Right renal pelvis (tissue), 4 donors: ENCODE measurements at regions not wholly inside any gene's neighbourhood (a gene's known extent, or its start where the extent isn't known, plus 50 kb on each side); places are given as distances from the start of the nearest gene placed in this dataset.
A peak's percentile ranks its signal among the peaks of the same experiment; 100 is the strongest.

Source experiments
- DNase-seq, 4 donors: peaks; one replicate each; pipeline ENCODE4 v3.0.0-alpha.2; 2013; ENCODE audit warnings: low read depth in 4 of 4, low spot score in 3 of 4, missing footprints in 1 of 4

- DNase-seq = no peak
Observed at GRCh38 chr10:112004075-112004474, 179.5 kb downstream of the GPAM start.

- no peak for DNase-seq
Observed at GRCh38 chr10:112005044-112005443, 178.5 kb downstream of the GPAM start.

- no peak for DNase-seq
Observed at GRCh38 chr10:112006407-112006806, 177.2 kb downstream of the GPAM start.

- no peak for DNase-seq
Observed at GRCh38 chr10:112006831-112007230, 176.7 kb downstream of the GPAM start.

- no peak for DNase-seq
Observed at GRCh38 chr10:112022196-112022595, 161.4 kb downstream of the GPAM start.

- no peak for DNase-seq
Observed at GRCh38 chr10:112024079-112024478, 159.5 kb downstream of the GPAM start.

GRCh38 chr10:112025228-112025627 is 158.3 kb downstream of the GPAM start:
- no peak for DNase-seq

- no peak for DNase-seq
Observed at GRCh38 chr10:112026438-112026837, 157.1 kb downstream of the GPAM start.

GRCh38 chr10:112027731-112028280 is 155.8 kb downstream of the GPAM start:
- DNase-seq = no peak

- no peak for DNase-seq
Observed at GRCh38 chr10:112030431-112030830, 153.1 kb downstream of the GPAM start.

- DNase-seq = no peak
Observed at GRCh38 chr10:112039823-112040222, 143.7 kb downstream of the GPAM start.

GRCh38 chr10:112040696-112041095 is 142.9 kb downstream of the GPAM start:
- no peak for DNase-seq

- no peak for DNase-seq
Observed at GRCh38 chr10:112045938-112046337, 137.6 kb downstream of the GPAM start.

GRCh38 chr10:112047674-112048073 is 135.9 kb downstream of the GPAM start:
- no peak for DNase-seq

GRCh38 chr10:112052166-112052565 is 131.4 kb downstream of the GPAM start:
- no peak for DNase-seq

- no peak for DNase-seq
Observed at GRCh38 chr10:112053895-112054294, 129.7 kb downstream of the GPAM start.

- DNase-seq = no peak
Observed at GRCh38 chr10:112054516-112054915, 129.0 kb downstream of the GPAM start.

GRCh38 chr10:112057072-112057471 is 126.5 kb downstream of the GPAM start:
- DNase-seq = no peak

GRCh38 chr10:112059220-112059619 is 124.3 kb downstream of the GPAM start:
- DNase-seq = no peak

GRCh38 chr10:112071596-112072133 is 111.9 kb downstream of the GPAM start:
- DNase-seq = no peak

- DNase-seq = no peak
Observed at GRCh38 chr10:112078003-112078402, 105.6 kb downstream of the GPAM start.

- no peak for DNase-seq
Observed at GRCh38 chr10:112080231-112080630, 103.3 kb downstream of the GPAM start.

GRCh38 chr10:112082120-112082519 is 101.4 kb downstream of the GPAM start:
- DNase-seq = peak in 3 of 4 donors; percentile 43 to 58 (median 56)
